CD14-positive monocyte (primary cell): ENCODE measurements at regions not wholly inside any gene's neighbourhood (a gene's known extent, or its start where the extent isn't known, plus 50 kb on each side); places are given as distances from the start of the nearest gene placed in this dataset.

ENCODE experiments used
- DNase-seq, 3 donors: peaks; one replicate each; pipeline ENCODE4 v3.0.0-alpha.2; 2011 to 2022
- H2AFZ ChIP-seq: 2 replicates; pipeline ENCODE4 v1.6.0; 2012; ENCODE audit warnings: mild to moderate bottlenecking, low read depth, low read length, inconsistent platforms; ENCODE audit not compliant: insufficient read depth, poor library complexity, severe bottlenecking
- H3K27ac ChIP-seq, 2 donors: 1 replicate in 1 of 2; 2 replicates in 1 of 2; pipeline ENCODE4 v1.5.1; 2012 to 2013; ENCODE audit warnings: low read length in 2 of 2, control low read depth in 1 of 2, inconsistent platforms in 1 of 2, low read depth in 1 of 2, mild to moderate bottlenecking in 1 of 2
- H3K27me3 ChIP-seq, 2 donors: one replicate each; pipeline versions ENCODE4 v1.6.0 to v1.6.1; 2011 to 2013; ENCODE audit warnings: low read length in 2 of 2; ENCODE audit not compliant: control insufficient read depth in 2 of 2, insufficient read depth in 2 of 2
- H3K36me3 ChIP-seq, 2 donors: replicated peaks in 1 of 2; 1 replicate in 1 of 2; 2 replicates in 1 of 2; pipeline versions ENCODE4 v1.5.1 to v1.6.1; 2012 to 2013; ENCODE audit warnings: low read length in 2 of 2, control low read depth in 1 of 2, inconsistent platforms in 1 of 2, mild to moderate bottlenecking in 1 of 2; ENCODE audit not compliant: insufficient read depth in 2 of 2, control insufficient read depth in 1 of 2
- H3K4me1 ChIP-seq, 2 donors: 1 replicate in 1 of 2; 2 replicates in 1 of 2; pipeline versions ENCODE4 v1.5.1 to v1.6.1; 2012 to 2013; ENCODE audit warnings: low read length in 2 of 2, control low read depth in 1 of 2, inconsistent platforms in 1 of 2, mild to moderate bottlenecking in 1 of 2, moderate library complexity in 1 of 2; ENCODE audit not compliant: insufficient read depth in 2 of 2, control insufficient read depth in 1 of 2
- H3K4me2 ChIP-seq: replicated peaks from 2 replicates; pipeline ENCODE3; 2012; ENCODE audit warnings: low read length, moderate library complexity, mild to moderate bottlenecking; ENCODE audit not compliant: poor library complexity, severe bottlenecking; ENCODE audit errors: extremely low read depth
- H3K4me3 ChIP-seq, 3 experiments: fragments of 200-600 bp in 1 of 3; sonication (generic) in 1 of 3; replicated peaks in 1 of 3; 1 replicate in 2 of 3; 2 replicates in 1 of 3; pipeline ENCODE4 v1.5.1; 2011 to 2013; ENCODE audit warnings: low read length in 3 of 3, mild to moderate bottlenecking in 3 of 3, control low read depth in 2 of 3, low read depth in 2 of 3, inconsistent platforms in 1 of 3, moderate library complexity in 1 of 3
- H3K79me2 ChIP-seq: 2 replicates; pipeline ENCODE4 v1.6.0; 2012; ENCODE audit warnings: mild to moderate bottlenecking, control low read depth, inconsistent platforms, low read length, moderate library complexity; ENCODE audit not compliant: insufficient read depth
- H3K9ac ChIP-seq: 2 replicates; pipeline ENCODE4 v1.6.0; 2017; ENCODE audit warnings: low read length, mild to moderate bottlenecking; ENCODE audit not compliant: insufficient read depth, poor library complexity, severe bottlenecking
- H3K9me3 ChIP-seq, 2 donors: replicated peaks in 1 of 2; 1 replicate in 1 of 2; 2 replicates in 1 of 2; pipeline versions ENCODE4 v1.5.1 to v1.6.1; 2012 to 2013; ENCODE audit warnings: low read length in 2 of 2, control low read depth in 1 of 2; ENCODE audit not compliant: control insufficient read depth in 1 of 2, insufficient read depth in 1 of 2
- H4K20me1 ChIP-seq: 2 replicates; pipeline ENCODE4 v1.6.0; 2012; ENCODE audit warnings: mild to moderate bottlenecking, low read length, control low read depth, moderate library complexity; ENCODE audit not compliant: insufficient read depth
- H3K27ac Mint-ChIP-seq, 7 donors: one replicate each; pipeline ENCODE4 v1.8.0; 2020; ENCODE audit warnings: mild to moderate bottlenecking in 7 of 7, mixed read lengths in 7 of 7, moderate library complexity in 6 of 7, inconsistent platforms in 2 of 7
- H3K27me3 Mint-ChIP-seq, 3 donors: one replicate each; pipeline ENCODE4 v1.8.0; 2021 to 2022; ENCODE audit warnings: low read depth in 3 of 3, mild to moderate bottlenecking in 3 of 3, mixed read lengths in 3 of 3, moderate library complexity in 3 of 3, inconsistent platforms in 1 of 3
- H3K36me3 Mint-ChIP-seq, 2 donors: one replicate each; pipeline ENCODE4 v1.8.0; 2020; ENCODE audit warnings: mixed read lengths in 2 of 2, inconsistent platforms in 1 of 2, mild to moderate bottlenecking in 1 of 2
- H3K4me1 Mint-ChIP-seq: one replicate; pipeline ENCODE4 v1.8.0; 2020; ENCODE audit warnings: mild to moderate bottlenecking, mixed read lengths
- H3K4me3 Mint-ChIP-seq, 2 donors: one replicate each; pipeline ENCODE4 v1.8.0; 2020; ENCODE audit warnings: mild to moderate bottlenecking in 2 of 2, mixed read lengths in 2 of 2, moderate library complexity in 1 of 2
- H3K9me3 Mint-ChIP-seq, 7 donors: one replicate each; pipeline ENCODE4 v1.8.0; 2020 to 2022; ENCODE audit warnings: mixed read lengths in 7 of 7, mild to moderate bottlenecking in 6 of 7, moderate library complexity in 6 of 7, inconsistent platforms in 2 of 7
- WGBS: methylation state at CpG from one replicate; pipeline ENCODE4 v1.1.5; 2013; ENCODE audit warnings: missing lambda C conversion rate; ENCODE audit not compliant: insufficient coverage; 5-methylcytosine and 5-hydroxymethylcytosine counted together
- intact Hi-C, 2 donors: fragments of 100-400 bp; cut with micrococcal nuclease; formaldehyde crosslinking; loops; one replicate each; pipeline versions ENCODE4 v1.15.0 to v1.15.1; 2023
- TF ChIP-seq, protein P1 (sequence below): fragments of 200-600 bp; IDR thresholded peaks from one replicate; pipeline ENCODE4 v1.8.0; 2022; ENCODE audit warnings: antibody characterized with exemption, mild to moderate bottlenecking

DNA sequence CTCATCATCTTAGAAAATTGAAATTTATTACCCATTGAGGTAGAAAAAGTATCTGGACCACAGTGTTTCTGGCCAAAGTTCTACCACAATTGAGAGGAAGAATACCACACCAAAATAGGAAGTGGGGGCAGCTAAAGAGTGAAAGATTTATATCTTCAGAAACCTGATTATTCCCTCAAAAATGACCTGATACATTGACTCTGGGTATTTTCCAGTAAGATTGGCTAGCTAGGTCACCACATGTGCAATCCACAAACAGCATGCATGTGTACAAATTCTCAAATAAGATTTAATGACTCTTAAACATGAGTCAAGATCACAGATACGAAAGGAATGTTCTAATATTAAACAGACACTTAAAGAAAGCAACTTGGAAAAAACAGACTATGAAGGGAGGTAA, 1516.2 kb upstream of the PCDH20 start:
- WGBS, result no CpG with 5 or more reads among the region's 1 CpG
- Histone ChIP-seq H3K27me3 (no peaks in the 10 kb centered on the region), H3K4me1 (no peaks in the 10 kb centered on the region), H3K79me2 (no peaks in the 10 kb centered on the region), H4K20me1 (no peaks in the 10 kb centered on the region), H3K9me3 (peaks cover 4 to 11% of the 10 kb centered on the region in 2 donors), H3K9ac (no peak overlapping the region), H3K27ac (no peak overlapping the region), H3K4me3 (no peak overlapping the region), H3K36me3 (no peaks in the 10 kb centered on the region), H2AFZ (no peak overlapping the region), H3K4me2 (no peak overlapping the region)
- intact Hi-C loops, result no loop called here
- no peak for DNase-seq
- H3K4me3 Mint-ChIP-seq, result no peak overlapping the region
- H3K9me3 Mint-ChIP-seq, result peaks cover 0 to 6% (median 3%) of the 10 kb centered on the region in 7 donors
- H3K27ac Mint-ChIP-seq, result no peak overlapping the region
- no peaks in the 10 kb centered on the region for H3K4me1 Mint-ChIP-seq
- H3K27me3 Mint-ChIP-seq, result no peaks in the 10 kb centered on the region
- H3K36me3 Mint-ChIP-seq, result no peaks in the 10 kb centered on the region
- TF ChIP-seq, protein P1, sequence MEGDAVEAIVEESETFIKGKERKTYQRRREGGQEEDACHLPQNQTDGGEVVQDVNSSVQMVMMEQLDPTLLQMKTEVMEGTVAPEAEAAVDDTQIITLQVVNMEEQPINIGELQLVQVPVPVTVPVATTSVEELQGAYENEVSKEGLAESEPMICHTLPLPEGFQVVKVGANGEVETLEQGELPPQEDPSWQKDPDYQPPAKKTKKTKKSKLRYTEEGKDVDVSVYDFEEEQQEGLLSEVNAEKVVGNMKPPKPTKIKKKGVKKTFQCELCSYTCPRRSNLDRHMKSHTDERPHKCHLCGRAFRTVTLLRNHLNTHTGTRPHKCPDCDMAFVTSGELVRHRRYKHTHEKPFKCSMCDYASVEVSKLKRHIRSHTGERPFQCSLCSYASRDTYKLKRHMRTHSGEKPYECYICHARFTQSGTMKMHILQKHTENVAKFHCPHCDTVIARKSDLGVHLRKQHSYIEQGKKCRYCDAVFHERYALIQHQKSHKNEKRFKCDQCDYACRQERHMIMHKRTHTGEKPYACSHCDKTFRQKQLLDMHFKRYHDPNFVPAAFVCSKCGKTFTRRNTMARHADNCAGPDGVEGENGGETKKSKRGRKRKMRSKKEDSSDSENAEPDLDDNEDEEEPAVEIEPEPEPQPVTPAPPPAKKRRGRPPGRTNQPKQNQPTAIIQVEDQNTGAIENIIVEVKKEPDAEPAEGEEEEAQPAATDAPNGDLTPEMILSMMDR, result no peak

- H3K27me3 ChIP-seq, result no peaks in the 10 kb centered on the region
- no peak overlapping the region for H3K27ac ChIP-seq
- no peaks in the 10 kb centered on the region for H4K20me1 ChIP-seq
- H3K4me3 ChIP-seq, result no peak overlapping the region
- intact Hi-C loops, result no loop called here
- no peak overlapping the region for H3K4me2 ChIP-seq
- Mint-ChIP-seq H3K4me3 (no peak overlapping the region), H3K27me3 (peaks cover 0 to 1% (median 0%) of the 10 kb centered on the region in 3 donors), H3K4me1 (no peaks in the 10 kb centered on the region), H3K27ac (no peak overlapping the region), H3K36me3 (no peaks in the 10 kb centered on the region), H3K9me3 (peaks cover 2 to 6% (median 4%) of the 10 kb centered on the region in 7 donors)
- no peak for DNase-seq
- no peak overlapping the region for H3K9ac ChIP-seq
- no peaks in the 10 kb centered on the region for H3K4me1 ChIP-seq
- TF ChIP-seq, protein P1, result no peak
- H2AFZ ChIP-seq, result no peak overlapping the region
- H3K79me2 ChIP-seq, result no peaks in the 10 kb centered on the region
- H3K36me3 ChIP-seq, result no peaks in the 10 kb centered on the region
- H3K9me3 ChIP-seq, result peaks cover 8 to 19% of the 10 kb centered on the region in 2 donors
These were observed 1508.7 kb upstream of the PCDH20 start for GRCh38 chr13:62924395-62924794.
